OCI-LY1 (cell line): ENCODE measurements at regions not wholly inside any gene's neighbourhood (a gene's known extent, or its start where the extent isn't known, plus 50 kb on each side); places are given as distances from the start of the nearest gene placed in this dataset.

ENCODE experiments used
- EZH2 ChIP-seq: fragments of 200-600 bp; sonication (generic), shearing (Covaris generic); IDR thresholded peaks from 2 replicates; pipeline ENCODE4 v1.8.0; 2017; ENCODE audit warnings: borderline replicate concordance, mixed run types, mild to moderate bottlenecking, antibody characterized with exemption, low read length, moderate library complexity, mixed read lengths
- TF ChIP-seq, protein P1 (sequence below): fragments of 200-600 bp; sonication (generic), shearing (Covaris generic); IDR thresholded peaks from 2 replicates; pipeline ENCODE4 v1.5.1; 2017; ENCODE audit warnings: mild to moderate bottlenecking, antibody characterized with exemption, low read length, moderate library complexity, mixed read lengths

DNA sequence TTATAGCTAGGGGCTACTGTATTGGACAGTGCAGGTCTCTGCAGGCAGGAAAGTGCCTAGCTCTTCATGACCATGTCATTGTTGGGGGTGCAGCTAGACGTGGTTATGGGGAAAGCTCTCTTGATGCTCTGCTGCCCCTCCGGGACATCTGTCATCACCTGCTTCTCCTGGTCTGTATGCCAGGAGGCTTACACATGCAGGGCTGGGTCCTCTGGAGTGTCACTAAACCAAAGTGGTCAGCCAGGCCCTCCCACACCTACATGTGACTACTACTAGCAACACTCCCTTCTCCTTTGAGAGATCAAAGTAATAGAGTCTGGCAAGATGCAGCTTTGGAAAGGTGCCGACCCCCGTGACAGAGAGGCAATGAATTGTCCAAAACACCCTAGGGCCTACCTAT lies 98.5 kb downstream of the SST start:
- TF ChIP-seq, protein P1, sequence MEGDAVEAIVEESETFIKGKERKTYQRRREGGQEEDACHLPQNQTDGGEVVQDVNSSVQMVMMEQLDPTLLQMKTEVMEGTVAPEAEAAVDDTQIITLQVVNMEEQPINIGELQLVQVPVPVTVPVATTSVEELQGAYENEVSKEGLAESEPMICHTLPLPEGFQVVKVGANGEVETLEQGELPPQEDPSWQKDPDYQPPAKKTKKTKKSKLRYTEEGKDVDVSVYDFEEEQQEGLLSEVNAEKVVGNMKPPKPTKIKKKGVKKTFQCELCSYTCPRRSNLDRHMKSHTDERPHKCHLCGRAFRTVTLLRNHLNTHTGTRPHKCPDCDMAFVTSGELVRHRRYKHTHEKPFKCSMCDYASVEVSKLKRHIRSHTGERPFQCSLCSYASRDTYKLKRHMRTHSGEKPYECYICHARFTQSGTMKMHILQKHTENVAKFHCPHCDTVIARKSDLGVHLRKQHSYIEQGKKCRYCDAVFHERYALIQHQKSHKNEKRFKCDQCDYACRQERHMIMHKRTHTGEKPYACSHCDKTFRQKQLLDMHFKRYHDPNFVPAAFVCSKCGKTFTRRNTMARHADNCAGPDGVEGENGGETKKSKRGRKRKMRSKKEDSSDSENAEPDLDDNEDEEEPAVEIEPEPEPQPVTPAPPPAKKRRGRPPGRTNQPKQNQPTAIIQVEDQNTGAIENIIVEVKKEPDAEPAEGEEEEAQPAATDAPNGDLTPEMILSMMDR, result no peak
- no peak for TF ChIP-seq EZH2
